SHP77 (cell line): ENCODE measurements at regions not wholly inside any gene's neighbourhood (a gene's known extent, or its start where the extent isn't known, plus 50 kb on each side); places are given as distances from the start of the nearest gene placed in this dataset.
A peak's percentile ranks its signal among the peaks of the same experiment; 100 is the strongest.

Source experiments
- DNase-seq, 2 experiments: peaks; one replicate each; lab custom pipeline; 2025; lab: John Stamatoyannopoulos, UW

DNA sequence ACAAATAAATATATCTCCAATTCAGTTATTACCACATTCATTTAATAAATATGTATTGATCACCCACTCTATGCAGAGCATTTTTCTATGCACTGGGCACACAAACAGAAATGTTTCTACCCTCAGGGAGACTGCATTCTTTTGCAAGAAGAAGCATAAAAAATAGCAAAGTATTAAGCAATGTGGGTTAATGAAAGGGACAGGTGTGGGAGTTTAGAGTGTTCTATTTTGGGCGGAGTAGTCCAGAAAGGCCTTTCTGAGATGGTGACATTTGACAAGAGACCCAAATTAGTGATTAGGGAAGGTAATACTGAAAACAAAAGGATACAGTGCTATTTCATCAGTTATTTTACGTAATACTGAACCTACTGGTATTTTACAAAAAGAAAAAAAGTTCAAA, 394.3 kb upstream of the CHST9 start:
- no peak for DNase-seq

DNA sequence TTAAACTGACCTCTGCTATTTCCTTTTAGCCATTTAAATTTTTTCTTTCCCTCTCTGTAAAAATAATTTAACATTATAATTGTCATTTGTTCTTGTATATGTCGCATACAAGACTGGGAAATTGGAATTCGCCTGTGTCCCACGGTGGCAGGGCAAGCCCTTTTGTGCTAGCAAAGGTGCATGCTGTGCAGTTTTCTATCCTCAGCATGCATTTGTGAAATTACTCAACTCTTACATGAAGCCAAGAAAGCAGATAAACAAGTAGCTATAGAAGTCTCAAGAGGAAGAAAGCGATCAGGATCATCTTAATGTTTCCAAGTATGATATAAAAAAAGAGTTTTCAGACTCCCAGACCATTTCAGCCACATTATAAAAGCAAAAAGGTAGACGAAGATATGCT, 392.6 kb upstream of the CHST9 start:
- no peak for DNase-seq

DNA sequence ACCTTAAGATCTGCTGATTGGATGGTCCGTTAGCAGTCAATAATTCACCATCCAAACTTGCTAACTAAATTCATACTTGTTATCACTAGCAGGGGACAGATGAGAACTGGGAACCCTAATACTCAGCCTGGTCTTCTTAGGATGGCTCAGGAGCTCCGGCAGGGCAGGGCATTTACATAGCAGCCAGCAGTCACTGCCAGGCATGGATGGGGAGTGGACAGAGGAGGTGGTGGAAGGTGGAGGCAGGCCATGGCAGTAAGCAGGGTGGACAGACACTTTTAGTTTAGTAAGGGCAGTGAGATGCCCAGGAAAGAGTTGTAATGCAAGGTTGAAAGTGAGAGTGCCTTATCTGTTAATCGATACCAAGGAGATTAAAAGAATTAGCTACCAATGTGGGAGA, 392.2 kb upstream of the CHST9 start:
- no peak for DNase-seq

- no peak for DNase-seq
Measured at GRCh38 chr18:27567434-27567833, 382.3 kb upstream of the CHST9 start.

DNA sequence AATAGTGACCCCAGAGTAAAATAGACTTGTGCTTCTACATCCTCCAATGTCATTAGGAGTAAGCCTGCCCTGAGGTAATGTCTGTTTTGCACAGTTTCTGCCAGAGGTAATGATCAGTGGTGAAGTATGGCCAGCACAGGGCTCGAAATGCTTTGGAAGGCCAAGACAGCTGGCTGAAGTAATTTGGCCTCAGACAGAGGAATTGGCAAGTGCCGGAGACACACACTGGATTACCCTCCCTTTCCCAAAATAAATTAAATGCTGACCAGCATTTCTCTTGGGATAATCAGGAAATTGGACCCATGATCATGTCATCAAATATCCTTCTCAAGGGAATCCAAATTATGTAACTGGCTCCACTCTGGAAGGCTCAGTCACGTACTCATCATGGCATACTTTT, 379.0 kb upstream of the CHST9 start:
- DNase-seq = no peak

- no peak for DNase-seq
Measured at GRCh38 chr18:27558388-27559155, 373.5 kb upstream of the CHST9 start.

DNA sequence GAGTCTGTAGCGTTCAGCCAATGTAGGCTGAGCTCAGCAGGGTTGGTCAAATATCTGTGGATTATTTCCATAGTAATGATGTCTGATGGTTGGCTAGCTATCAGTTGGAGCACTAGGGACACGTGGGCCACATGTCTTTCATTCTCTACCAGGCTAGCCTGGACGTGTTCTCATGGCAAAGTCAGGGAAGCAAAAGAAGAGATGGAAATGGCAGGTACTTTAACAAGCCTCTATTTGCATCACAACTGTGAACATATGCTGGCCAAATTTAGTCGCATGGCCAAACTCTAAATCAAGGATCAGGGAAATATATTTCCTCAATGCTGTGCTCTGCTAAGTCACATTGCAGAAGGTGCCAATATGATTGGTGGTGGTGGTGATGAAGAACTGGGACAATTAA, 371.6 kb upstream of the CHST9 start:
- DNase-seq = no peak

GRCh38 chr18:27549335-27550039, 364.4 kb upstream of the CHST9 start:
- DNase-seq = no peak

DNA sequence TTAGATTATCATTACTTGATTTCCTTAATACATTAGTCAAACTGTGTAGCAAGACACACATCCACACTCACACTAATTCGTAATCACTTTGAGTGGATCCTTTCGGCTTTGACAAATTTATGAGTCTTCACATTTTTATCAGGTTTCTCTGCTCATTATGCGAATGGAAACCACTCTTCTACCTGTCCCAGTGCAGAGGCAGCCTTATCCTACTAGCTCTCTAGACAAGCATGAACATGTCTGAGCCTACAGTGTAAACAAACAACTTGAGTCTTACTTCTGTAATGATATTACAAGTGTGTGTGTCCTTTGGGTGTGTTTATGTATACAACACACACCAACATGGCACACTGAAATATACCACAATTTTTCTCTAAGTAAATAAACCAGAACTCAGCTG, 361.9 kb upstream of the CHST9 start:
- DNase-seq = no peak

DNA sequence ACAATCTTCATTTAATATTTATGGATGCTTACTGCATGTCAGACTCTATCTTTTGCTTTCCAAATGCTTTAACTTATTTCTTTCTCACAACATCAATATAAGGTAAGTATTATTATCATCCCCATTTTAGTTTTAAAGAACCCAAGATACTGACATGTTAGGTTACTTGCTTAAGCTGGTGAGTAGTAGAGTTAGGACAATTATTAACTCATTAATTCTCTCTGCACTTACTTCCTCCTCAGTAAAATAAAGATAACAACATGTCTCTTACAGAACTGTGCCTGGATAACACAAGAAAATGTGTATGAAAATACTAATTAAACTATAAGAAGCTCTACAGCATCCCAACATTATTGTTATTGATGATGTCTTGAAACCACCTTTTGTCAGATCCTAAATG, 359.1 kb upstream of the CHST9 start:
- DNase-seq = no peak

GRCh38 chr18:27541293-27541692, 356.2 kb upstream of the CHST9 start:
- no peak for DNase-seq

- no peak for DNase-seq
Measured at GRCh38 chr18:27540111-27540510, 355.0 kb upstream of the CHST9 start.

DNA sequence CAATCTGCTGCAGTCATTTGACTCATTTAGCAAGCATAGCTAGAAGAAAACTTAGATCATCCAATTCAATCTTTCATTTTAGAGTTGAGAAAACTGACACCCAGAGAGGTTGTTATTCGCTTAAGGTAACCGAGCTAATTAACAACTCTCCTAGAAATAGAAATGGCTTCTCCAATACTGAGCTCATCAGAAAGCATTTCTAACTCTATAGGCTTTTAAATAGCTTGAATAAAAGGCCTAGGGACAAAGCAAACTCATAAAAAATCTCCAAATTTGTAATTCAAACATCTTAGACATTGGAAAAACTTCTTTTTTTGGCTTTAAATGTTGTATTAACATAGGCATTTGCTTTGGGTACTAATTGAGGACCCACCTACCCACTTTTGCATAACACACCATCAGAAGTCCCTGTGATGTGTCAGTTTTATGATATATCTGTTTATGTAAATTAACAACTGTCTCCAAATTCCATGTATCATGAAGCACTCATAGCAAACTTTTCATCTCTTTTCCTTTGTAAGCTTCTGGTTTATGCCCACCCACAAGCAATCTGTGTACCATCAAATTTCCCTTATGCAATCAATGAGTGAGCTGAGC, 343.9 kb upstream of the CHST9 start:
- DNase-seq = no peak

GRCh38 chr18:27527856-27528255, 342.7 kb upstream of the CHST9 start:
- no peak for DNase-seq

DNA sequence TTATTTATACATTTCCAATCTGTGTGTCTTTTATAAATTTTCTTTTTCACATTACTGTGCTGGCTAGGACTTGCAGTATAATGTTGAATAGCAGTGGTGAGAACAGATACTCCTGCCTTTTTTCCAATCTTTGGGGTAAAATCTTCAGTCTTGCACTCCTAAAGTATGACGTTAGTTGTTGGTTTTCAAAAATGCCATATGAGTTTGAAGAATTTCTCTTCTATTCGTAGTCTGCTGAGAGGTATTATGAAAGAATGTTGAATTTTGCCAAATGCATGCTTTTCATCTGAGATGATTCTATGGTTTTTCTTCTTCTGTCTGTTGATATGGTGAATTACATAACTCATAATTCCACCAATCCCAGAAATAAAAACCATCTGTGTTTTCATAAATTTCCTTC, 335.3 kb upstream of the CHST9 start:
- no peak for DNase-seq

DNA sequence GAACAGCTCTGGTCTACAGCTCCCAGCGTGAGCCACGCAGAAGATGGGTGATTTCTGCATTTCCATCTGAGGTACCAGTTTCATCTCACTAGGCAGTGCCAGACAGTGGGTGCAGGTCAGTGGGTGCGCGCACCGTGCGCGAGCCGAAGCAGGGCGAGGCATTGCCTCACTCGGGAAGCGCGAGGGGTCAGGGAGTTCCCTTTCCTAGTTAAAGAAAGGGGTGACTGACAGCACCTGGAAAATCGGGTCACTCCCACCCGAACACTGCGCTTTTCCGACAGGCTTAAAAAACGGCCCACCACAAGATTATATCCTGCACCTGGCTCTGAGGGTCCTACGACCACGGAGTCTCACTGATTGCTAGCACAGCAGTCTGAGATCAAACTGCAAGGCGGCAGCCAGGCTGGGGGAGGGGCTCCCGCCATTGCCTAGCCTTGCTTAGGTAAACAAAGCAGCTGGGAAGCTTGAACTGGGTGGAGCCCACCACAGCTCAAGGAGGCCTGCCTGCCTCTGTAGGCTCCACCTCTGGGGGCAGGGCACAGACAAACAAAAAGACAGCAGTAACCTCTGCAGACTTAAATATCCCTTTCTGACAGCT, 325.0 kb upstream of the CHST9 start:
- peak in 1 of 2 experiments; percentile 1 for DNase-seq

DNA sequence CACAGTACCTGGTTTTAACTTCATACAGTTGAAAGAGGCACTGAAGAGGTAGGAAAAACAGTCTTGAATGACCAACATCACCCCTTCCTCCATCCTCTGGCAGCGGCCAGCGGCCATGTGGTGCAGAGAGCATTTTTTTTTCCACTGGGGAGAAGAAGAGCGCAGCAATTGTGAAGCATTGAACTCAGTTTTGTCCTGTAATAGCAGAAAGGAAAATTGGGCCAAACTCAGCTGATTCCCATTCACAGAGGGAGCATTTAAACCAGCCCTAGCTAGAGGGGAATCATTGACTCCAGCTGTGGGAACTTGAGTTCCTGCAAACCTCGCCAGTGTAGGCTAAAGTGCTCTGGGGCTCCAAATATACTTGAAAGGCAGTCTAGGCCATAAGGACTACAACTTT, 316.6 kb upstream of the CHST9 start:
- DNase-seq = no peak

DNA sequence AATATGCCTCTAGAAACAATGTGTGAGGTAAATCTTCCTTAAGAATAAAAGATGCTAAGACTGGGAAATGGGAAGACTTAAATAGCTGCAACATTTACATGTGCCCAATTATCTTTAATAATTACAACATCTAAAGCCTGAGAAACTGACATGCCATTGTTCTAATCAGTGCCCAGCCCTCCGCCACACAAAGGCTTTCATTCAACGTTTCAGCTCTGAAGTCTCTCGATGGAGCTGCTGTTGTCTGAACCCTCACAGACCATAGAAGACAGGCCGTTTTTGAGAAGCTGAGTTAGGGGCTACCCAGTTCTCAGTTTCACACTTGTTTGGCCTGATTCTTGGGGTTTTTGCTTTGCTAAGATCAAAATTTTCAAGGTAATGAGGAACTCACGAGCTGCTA, 315.4 kb upstream of the CHST9 start:
- DNase-seq = no peak

DNA sequence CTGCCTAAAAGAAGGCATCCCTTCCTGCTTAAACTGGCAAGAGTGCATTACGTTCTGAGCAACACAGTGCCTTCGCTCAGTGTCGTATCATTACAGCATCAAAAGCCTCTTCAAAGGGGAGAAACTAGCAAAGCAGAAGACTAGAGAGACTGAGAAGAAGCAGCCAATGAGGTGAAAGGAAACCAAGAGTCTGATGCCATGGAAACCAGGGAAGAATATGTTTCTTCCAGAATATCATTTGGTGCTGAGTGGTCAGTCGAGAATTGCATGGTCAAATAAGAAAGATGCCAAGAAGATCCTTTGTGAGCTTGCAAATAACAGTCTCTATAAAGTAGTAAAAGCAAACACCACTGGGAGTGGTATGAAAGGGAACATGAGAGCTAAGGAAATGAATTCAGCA, 312.1 kb upstream of the CHST9 start:
- DNase-seq = no peak

- no peak for DNase-seq
Measured at GRCh38 chr18:27493182-27493581, 308.1 kb upstream of the CHST9 start.

DNA sequence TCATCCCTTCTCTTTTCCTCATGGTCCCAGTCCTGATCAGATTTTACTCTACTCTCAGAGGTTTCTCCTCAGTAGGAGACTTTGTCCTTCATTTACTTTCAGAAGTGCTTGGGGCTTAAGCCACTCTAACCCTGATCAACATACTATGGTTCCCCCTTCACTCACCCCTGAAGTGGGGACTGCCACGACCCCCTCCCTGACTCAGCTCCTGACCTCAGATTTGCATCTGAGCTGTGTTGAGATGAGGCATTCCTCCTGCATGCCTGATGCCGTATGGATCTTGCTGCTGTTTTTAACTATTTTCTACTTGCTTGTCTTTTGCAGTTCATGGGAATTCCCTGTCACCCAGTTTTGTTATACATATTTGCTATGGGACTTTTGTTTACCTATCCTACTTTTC, 306.7 kb upstream of the CHST9 start:
- no peak for DNase-seq

- DNase-seq = no peak
Measured at GRCh38 chr18:27483276-27483675, 298.2 kb upstream of the CHST9 start.

GRCh38 chr18:27478459-27478858, 293.4 kb upstream of the CHST9 start:
- DNase-seq = no peak
